SU-DHL-6 (cell line): ENCODE measurements at regions not wholly inside any gene's neighbourhood (a gene's known extent, or its start where the extent isn't known, plus 50 kb on each side); places are given as distances from the start of the nearest gene placed in this dataset.

ENCODE experiments used
- CTCF ChIP-seq: fragments of 200-600 bp; sonication (generic); IDR thresholded peaks from one replicate; pipeline ENCODE4 v1.5.1; 2017; ENCODE audit warnings: antibody characterized with exemption, mild to moderate bottlenecking, low read length, moderate library complexity; ENCODE audit not compliant: insufficient read depth, poor library complexity, severe bottlenecking
- EZH2phosphoT487 ChIP-seq: fragments of 200-600 bp; sonication (generic), shearing (Covaris generic); conservative IDR thresholded peaks from 2 replicates; pipeline ENCODE4 v1.6.1; 2018; ENCODE audit warnings: mild to moderate bottlenecking, antibody characterized with exemption, low read length, moderate library complexity, mixed read lengths

GRCh38 chr2:147161746-147162145 lies 683.1 kb upstream of the ACVR2A start:
- no peak for TF ChIP-seq CTCF
- no peak for TF ChIP-seq EZH2phosphoT487
